ENCODE measurements at regions not wholly inside any gene's neighbourhood (a gene's known extent, or its start where the extent isn't known, plus 50 kb on each side); places are given as distances from the start of the nearest gene placed in this dataset.

GRCh38 chr2:195164930-195165329 lies 492.1 kb upstream of the SLC39A10 start:
- no peak overlapping the region for H2AFZ ChIP-seq (ENCODE audit: insufficient read depth, low read depth, low read length, poor library complexity, severe bottlenecking)
- no peak for TF ChIP-seq CTCF (IDR thresholded peaks at IDR 0.05)
- TF ChIP-seq EZH2 (IDR thresholded peaks at IDR 0.05; ENCODE audit: borderline replicate concordance, insufficient read depth, low read depth, low read length, poor library complexity, severe bottlenecking): no peak
- Mint-ChIP-seq H3K27me3 (no peaks in the 10 kb centered on the region), H3K9me3 (ENCODE audit: insufficient read depth) (no peaks in the 10 kb centered on the region), H3K27ac (no peak overlapping the region), H3K4me1 (no peaks in the 10 kb centered on the region), H3K4me3 (no peak overlapping the region)
- H4K20me1 ChIP-seq (ENCODE audit: control insufficient read depth, insufficient read depth, low read length, poor library complexity, severe bottlenecking): no peaks in the 10 kb centered on the region
- no peaks in the 10 kb centered on the region for H3K27me3 ChIP-seq (replicated peaks in 1 of 4; ENCODE audit: control extremely low read depth in 1 of 4, control insufficient read depth in 3 of 4, insufficient read depth in 4 of 4, low read length in 3 of 4)
- no peaks in the 10 kb centered on the region for H3K9me3 ChIP-seq (ENCODE audit: control extremely low read depth in 1 of 3, control insufficient read depth in 2 of 3, insufficient read depth in 1 of 3, low read length in 2 of 3)
- no peaks in the 10 kb centered on the region for H3K36me3 ChIP-seq (replicated peaks in 1 of 2; ENCODE audit: control extremely low read depth in 1 of 2, control insufficient read depth in 1 of 2, extremely low read depth in 1 of 2, insufficient read depth in 2 of 2, low read length in 1 of 2)
- ChIA-PET CTCF (no interaction called here), POLR2A (no interaction called here)
- intact Hi-C loops (cut with micrococcal nuclease): no loop called here
- no peak overlapping the region for H3K9ac ChIP-seq (ENCODE audit: low read length)
- no peaks in the 10 kb centered on the region for H3K79me2 ChIP-seq (ENCODE audit: control insufficient read depth, insufficient read depth, low read length)
- no peak overlapping the region for H3K4me2 ChIP-seq (replicated peaks; ENCODE audit: low read depth, low read length, poor library complexity, severe bottlenecking)
- H3K4me1 ChIP-seq (ENCODE audit: control insufficient read depth in 2 of 2, insufficient read depth in 2 of 2, low read length in 2 of 2): no peaks in the 10 kb centered on the region
- H3K27ac ChIP-seq (ENCODE audit: low read length in 2 of 2): no peak overlapping the region
- no peak overlapping the region for H3K4me3 ChIP-seq (ENCODE audit: control extremely low read depth in 1 of 5, extremely low read depth in 1 of 5, insufficient read depth in 1 of 5, low read depth in 2 of 5, low read length in 4 of 5)
- ATAC-seq (ENCODE audit: low read depth): no peak
- no peak for DNase-seq
- WGBS (ENCODE audit: insufficient coverage): 100% methylated on average over 1 of the region's 2 CpGs

- Histone ChIP-seq H2AFZ (ENCODE audit: insufficient read depth, low read depth, low read length, poor library complexity, severe bottlenecking) (no peak overlapping the region), H3K36me3 (replicated peaks in 1 of 2; ENCODE audit: control extremely low read depth in 1 of 2, control insufficient read depth in 1 of 2, extremely low read depth in 1 of 2, insufficient read depth in 2 of 2, low read length in 1 of 2) (no peaks in the 10 kb centered on the region), H3K27me3 (replicated peaks in 1 of 4; ENCODE audit: control extremely low read depth in 1 of 4, control insufficient read depth in 3 of 4, insufficient read depth in 4 of 4, low read length in 3 of 4) (no peaks in the 10 kb centered on the region), H3K4me3 (ENCODE audit: control extremely low read depth in 1 of 5, extremely low read depth in 1 of 5, insufficient read depth in 1 of 5, low read depth in 2 of 5, low read length in 4 of 5) (no peak overlapping the region), H3K79me2 (ENCODE audit: control insufficient read depth, insufficient read depth, low read length) (no peaks in the 10 kb centered on the region), H3K9me3 (ENCODE audit: control extremely low read depth in 1 of 3, control insufficient read depth in 2 of 3, insufficient read depth in 1 of 3, low read length in 2 of 3) (no peaks in the 10 kb centered on the region), H3K4me1 (ENCODE audit: control insufficient read depth in 2 of 2, insufficient read depth in 2 of 2, low read length in 2 of 2) (no peaks in the 10 kb centered on the region), H3K27ac (ENCODE audit: low read length in 2 of 2) (no peak overlapping the region), H4K20me1 (ENCODE audit: control insufficient read depth, insufficient read depth, low read length, poor library complexity, severe bottlenecking) (no peaks in the 10 kb centered on the region), H3K4me2 (replicated peaks; ENCODE audit: low read depth, low read length, poor library complexity, severe bottlenecking) (no peak overlapping the region), H3K9ac (ENCODE audit: low read length) (no peak overlapping the region)
- WGBS (ENCODE audit: insufficient coverage): 50% methylated on average over 1 of the region's 3 CpGs
- DNase-seq (no peak), ATAC-seq (ENCODE audit: low read depth) (no peak)
- H3K4me1 Mint-ChIP-seq: no peaks in the 10 kb centered on the region
- no peaks in the 10 kb centered on the region for H3K27me3 Mint-ChIP-seq
- H3K9me3 Mint-ChIP-seq (ENCODE audit: insufficient read depth): no peaks in the 10 kb centered on the region
- POLR2A ChIA-PET: no interaction called here
- no peak overlapping the region for H3K27ac Mint-ChIP-seq
- TF ChIP-seq EZH2 (IDR thresholded peaks at IDR 0.05; ENCODE audit: borderline replicate concordance, insufficient read depth, low read depth, low read length, poor library complexity, severe bottlenecking): no peak
- TF ChIP-seq CTCF (IDR thresholded peaks at IDR 0.05): no peak
- CTCF ChIA-PET: no interaction called here
- H3K4me3 Mint-ChIP-seq: no peak overlapping the region
- intact Hi-C loops (cut with micrococcal nuclease): no loop called here
Measured at GRCh38 chr2:195162918-195163317, 494.1 kb upstream of the SLC39A10 start.

Data from B cell (primary cell).